ENCODE measurements at regions not wholly inside any gene's neighbourhood (a gene's known extent, or its start where the extent isn't known, plus 50 kb on each side); places are given as distances from the start of the nearest gene placed in this dataset.

DNA sequence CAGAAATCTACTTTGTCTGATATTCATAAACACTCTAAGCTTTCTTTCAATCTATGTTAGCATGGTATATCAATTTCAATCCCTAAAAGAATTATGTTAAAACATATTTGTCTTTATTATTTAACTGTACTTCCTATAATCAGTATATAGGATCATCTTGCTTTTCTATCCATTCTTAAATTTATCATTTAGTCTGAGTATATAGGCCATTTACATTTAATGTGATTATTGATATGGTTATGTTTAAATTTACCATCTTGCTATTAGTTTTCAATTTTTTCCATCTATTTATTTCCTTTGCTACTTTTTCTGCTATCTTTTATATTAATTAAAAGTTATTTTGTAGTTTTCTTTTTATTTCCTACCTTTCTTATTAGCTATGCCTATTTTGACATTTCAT lies 174.8 kb upstream of the MBNL1 start:
- no peaks in the 10 kb centered on the region for H3K9me3 Mint-ChIP-seq (ENCODE audit: low read depth, unreplicated experiment)
- DNase-seq, result no peak
- H3K27me3 Mint-ChIP-seq (ENCODE audit: unreplicated experiment), result no peaks in the 10 kb centered on the region
- H3K36me3 Mint-ChIP-seq (ENCODE audit: insufficient read depth, unreplicated experiment), result no peaks in the 10 kb centered on the region
- TF ChIP-seq, protein P1, sequence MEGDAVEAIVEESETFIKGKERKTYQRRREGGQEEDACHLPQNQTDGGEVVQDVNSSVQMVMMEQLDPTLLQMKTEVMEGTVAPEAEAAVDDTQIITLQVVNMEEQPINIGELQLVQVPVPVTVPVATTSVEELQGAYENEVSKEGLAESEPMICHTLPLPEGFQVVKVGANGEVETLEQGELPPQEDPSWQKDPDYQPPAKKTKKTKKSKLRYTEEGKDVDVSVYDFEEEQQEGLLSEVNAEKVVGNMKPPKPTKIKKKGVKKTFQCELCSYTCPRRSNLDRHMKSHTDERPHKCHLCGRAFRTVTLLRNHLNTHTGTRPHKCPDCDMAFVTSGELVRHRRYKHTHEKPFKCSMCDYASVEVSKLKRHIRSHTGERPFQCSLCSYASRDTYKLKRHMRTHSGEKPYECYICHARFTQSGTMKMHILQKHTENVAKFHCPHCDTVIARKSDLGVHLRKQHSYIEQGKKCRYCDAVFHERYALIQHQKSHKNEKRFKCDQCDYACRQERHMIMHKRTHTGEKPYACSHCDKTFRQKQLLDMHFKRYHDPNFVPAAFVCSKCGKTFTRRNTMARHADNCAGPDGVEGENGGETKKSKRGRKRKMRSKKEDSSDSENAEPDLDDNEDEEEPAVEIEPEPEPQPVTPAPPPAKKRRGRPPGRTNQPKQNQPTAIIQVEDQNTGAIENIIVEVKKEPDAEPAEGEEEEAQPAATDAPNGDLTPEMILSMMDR (IDR thresholded peaks at IDR 0.05; ENCODE audit: unreplicated experiment), result no peak
- no peak overlapping the region for H3K4me3 Mint-ChIP-seq (ENCODE audit: low read depth, unreplicated experiment)
- BruUV-seq (replicated peaks), result no TSS peak
- no peak overlapping the region for H3K27ac Mint-ChIP-seq (ENCODE audit: unreplicated experiment)
- CTCF ChIA-PET, result no interaction called here
- intact Hi-C loops (cut with micrococcal nuclease; ENCODE audit: unreplicated experiment), result no loop called here
- H3K4me1 Mint-ChIP-seq (ENCODE audit: low read depth, unreplicated experiment), result no peaks in the 10 kb centered on the region

DNA sequence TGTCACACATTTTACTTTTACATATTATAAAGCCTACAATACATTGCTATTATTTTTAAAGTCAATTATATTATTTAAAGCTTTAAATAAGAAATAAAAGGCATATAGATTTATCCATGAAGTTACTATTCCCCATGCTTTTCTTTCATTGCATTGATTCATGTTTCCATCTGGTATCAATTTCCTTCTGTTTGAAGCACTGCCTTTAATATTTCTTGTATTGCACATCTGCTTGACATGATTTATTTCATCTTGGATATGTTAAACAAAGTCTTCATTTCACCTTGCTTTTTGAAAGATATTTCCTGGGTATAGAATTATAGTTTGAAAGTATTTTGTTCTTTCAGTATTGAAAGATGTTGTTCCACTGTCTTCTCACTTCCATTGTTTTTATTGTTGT lies 174.3 kb upstream of the MBNL1 start:
- BruUV-seq (replicated peaks), result no TSS peak
- no peak for DNase-seq
- H3K27ac Mint-ChIP-seq (ENCODE audit: unreplicated experiment), result no peak overlapping the region
- H3K27me3 Mint-ChIP-seq (ENCODE audit: unreplicated experiment), result no peaks in the 10 kb centered on the region
- CTCF ChIA-PET, result no interaction called here
- no peaks in the 10 kb centered on the region for H3K36me3 Mint-ChIP-seq (ENCODE audit: insufficient read depth, unreplicated experiment)
- TF ChIP-seq, protein P1 (IDR thresholded peaks at IDR 0.05; ENCODE audit: unreplicated experiment), result no peak
- H3K9me3 Mint-ChIP-seq (ENCODE audit: low read depth, unreplicated experiment), result no peaks in the 10 kb centered on the region
- no peaks in the 10 kb centered on the region for H3K4me1 Mint-ChIP-seq (ENCODE audit: low read depth, unreplicated experiment)
- no peak overlapping the region for H3K4me3 Mint-ChIP-seq (ENCODE audit: low read depth, unreplicated experiment)
- intact Hi-C loops (cut with micrococcal nuclease; ENCODE audit: unreplicated experiment), result no loop called here

DNA sequence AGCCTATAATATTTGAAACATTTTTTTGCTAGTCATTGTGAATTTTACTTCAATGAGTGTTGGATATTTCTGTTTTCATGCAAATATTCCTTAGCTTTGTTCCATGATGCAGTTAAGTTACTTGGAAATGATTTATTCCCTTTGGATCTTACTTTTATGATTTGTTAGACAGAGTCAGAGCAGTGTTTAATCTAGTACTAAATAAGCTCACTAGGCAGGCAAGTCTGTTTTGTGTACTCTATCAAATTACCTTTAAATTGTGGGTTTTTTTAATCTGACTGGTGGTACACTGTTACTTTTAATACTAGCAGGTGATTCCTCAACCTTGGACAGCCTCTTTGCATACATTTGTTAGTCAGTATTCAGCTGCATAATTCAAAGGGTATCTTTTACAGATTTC lies 173.3 kb upstream of the MBNL1 start:
- BruUV-seq (replicated peaks), result no TSS peak
- CTCF ChIA-PET, result no interaction called here
- no peak for DNase-seq
- TF ChIP-seq, protein P1 (IDR thresholded peaks at IDR 0.05; ENCODE audit: unreplicated experiment), result no peak
- Mint-ChIP-seq H3K27me3 (ENCODE audit: unreplicated experiment) (no peaks in the 10 kb centered on the region), H3K4me3 (ENCODE audit: low read depth, unreplicated experiment) (no peak overlapping the region), H3K36me3 (ENCODE audit: insufficient read depth, unreplicated experiment) (no peaks in the 10 kb centered on the region), H3K4me1 (ENCODE audit: low read depth, unreplicated experiment) (peaks cover 6% of the 10 kb centered on the region), H3K9me3 (ENCODE audit: low read depth, unreplicated experiment) (no peaks in the 10 kb centered on the region), H3K27ac (ENCODE audit: unreplicated experiment) (no peak overlapping the region)
- intact Hi-C loops (cut with micrococcal nuclease; ENCODE audit: unreplicated experiment), result no loop called here

DNA sequence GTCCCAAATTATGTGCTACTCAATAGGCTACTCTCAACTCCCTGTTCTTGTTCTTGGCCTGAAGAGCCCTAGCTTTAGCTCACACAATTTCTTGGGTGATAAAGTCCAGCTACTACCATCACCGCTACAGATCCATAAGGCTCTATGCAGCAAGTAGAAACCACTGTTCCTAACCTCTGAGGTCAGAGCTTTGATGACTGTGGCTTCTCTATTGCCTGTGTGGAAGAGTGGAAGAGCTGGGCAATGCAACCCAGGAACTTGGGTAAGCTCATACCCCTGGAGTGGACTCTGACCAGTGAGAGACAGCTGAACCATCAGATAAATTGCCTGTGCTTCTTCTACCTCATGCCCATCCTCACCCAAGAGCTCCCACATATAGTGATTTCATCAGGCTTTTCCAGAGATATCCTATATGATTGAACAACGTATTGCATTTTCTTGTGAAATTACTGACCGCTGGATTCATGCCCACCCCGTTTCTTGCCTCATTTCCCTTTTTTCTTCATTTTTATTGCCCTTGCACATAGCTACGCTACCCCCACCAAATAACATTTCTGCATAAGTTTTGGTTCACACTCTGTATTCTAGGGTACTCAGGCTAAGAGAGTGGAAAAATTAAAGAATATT lies 172.3 kb upstream of the MBNL1 start:
- H3K36me3 Mint-ChIP-seq (ENCODE audit: insufficient read depth, unreplicated experiment), result no peaks in the 10 kb centered on the region
- no TSS peak for BruUV-seq (replicated peaks)
- no peak overlapping the region for H3K4me3 Mint-ChIP-seq (ENCODE audit: low read depth, unreplicated experiment)
- TF ChIP-seq, protein P1 (IDR thresholded peaks at IDR 0.05; ENCODE audit: unreplicated experiment), result no peak
- no peak overlapping the region for H3K27ac Mint-ChIP-seq (ENCODE audit: unreplicated experiment)
- CTCF ChIA-PET, result no interaction called here
- intact Hi-C loops (cut with micrococcal nuclease; ENCODE audit: unreplicated experiment), result no loop called here
- no peak for DNase-seq
- H3K9me3 Mint-ChIP-seq (ENCODE audit: low read depth, unreplicated experiment), result no peaks in the 10 kb centered on the region
- peaks cover 11% of the 10 kb centered on the region for H3K4me1 Mint-ChIP-seq (ENCODE audit: low read depth, unreplicated experiment)
- H3K27me3 Mint-ChIP-seq (ENCODE audit: unreplicated experiment), result no peaks in the 10 kb centered on the region
